Uterus (tissue), 3 donors: ENCODE measurements at regions not wholly inside any gene's neighbourhood (a gene's known extent, or its start where the extent isn't known, plus 50 kb on each side); places are given as distances from the start of the nearest gene placed in this dataset.
"Not testable (repeated sequence)": the region's sequence is repeated elsewhere in the genome, so short reads cannot be mapped to it uniquely, and the experiment has no call there.

Source experiments
- DNase-seq, 2 donors: peaks; one replicate each; pipeline ENCODE4 v3.0.0-alpha.2; 2019 to 2020
- H3K27ac ChIP-seq, 2 donors: fragments of 200-600 bp; sonication (generic); 1 replicate in 1 of 2; 2 replicates in 1 of 2; pipeline ENCODE4 v1.5.1; 2016 to 2018
- H3K27me3 ChIP-seq, 2 donors: fragments of 200-600 bp; sonication (generic); one replicate each; pipeline ENCODE4 v1.5.1; 2018 to 2019; ENCODE audit warnings: control low read depth in 1 of 2
- H3K36me3 ChIP-seq, 2 donors: fragments of 200-600 bp; sonication (generic); one replicate each; pipeline ENCODE4 v1.5.1; 2019; ENCODE audit warnings: control low read depth in 1 of 2
- H3K4me1 ChIP-seq, 2 donors: fragments of 200-600 bp; sonication (generic); one replicate each; pipeline ENCODE4 v1.5.1; 2018 to 2019; ENCODE audit warnings: control low read depth in 1 of 2
- H3K4me3 ChIP-seq, 2 donors: fragments of 200-600 bp; sonication (generic); 1 replicate in 1 of 2; 2 replicates in 1 of 2; pipeline ENCODE4 v1.5.1; 2018 to 2019; ENCODE audit warnings: mild to moderate bottlenecking in 1 of 2
- H3K9me3 ChIP-seq, 2 donors: fragments of 200-600 bp; sonication (generic); one replicate each; pipeline ENCODE4 v1.5.1; 2019; ENCODE audit warnings: control low read depth in 1 of 2
- CTCF ChIP-seq, 4 experiments: fragments of 200-600 bp in 2 of 4; fragments of 450-650 bp in 2 of 4; sonication (generic) in 2 of 4; IDR thresholded peaks; one replicate each; pipeline ENCODE4 v1.5.1; 2016 to 2019; ENCODE audit warnings: antibody characterized with exemption in 4 of 4, mild to moderate bottlenecking in 2 of 4, moderate library complexity in 1 of 4
- POLR2A ChIP-seq, 2 donors: fragments of 450-650 bp; IDR thresholded peaks; one replicate each; pipeline ENCODE4 v1.6.1; 2016; ENCODE audit warnings: antibody characterized with exemption in 2 of 2, mild to moderate bottlenecking in 1 of 2, moderate library complexity in 1 of 2
- intact Hi-C: fragments of 100-400 bp; cut with DNase I; formaldehyde crosslinking; loops from one replicate; pipeline ENCODE4 v1.15.1; 2023; ENCODE audit warnings: low total_unique reads
- donor health status: DM: yes; HTN: yes; CAD: no.

GRCh38 chr7:81154565-81154964 is 235.7 kb upstream of the SEMA3C start:
- no peak overlapping the region for H3K27ac ChIP-seq
- intact Hi-C loops, result no loop called here
- no peak for DNase-seq
- no peaks in the 10 kb centered on the region for H3K36me3 ChIP-seq
- no peaks in the 10 kb centered on the region for H3K27me3 ChIP-seq
- H3K4me1 ChIP-seq, result no peaks in the 10 kb centered on the region
- no peak for TF ChIP-seq POLR2A (IDR thresholded peaks at IDR 0.05)
- TF ChIP-seq CTCF (IDR thresholded peaks at IDR 0.05), result no peak
- H3K9me3 ChIP-seq, result no peaks in the 10 kb centered on the region
- no peak overlapping the region for H3K4me3 ChIP-seq

GRCh38 chr7:81152925-81153324 is 234.1 kb upstream of the SEMA3C start:
- H3K9me3 ChIP-seq, H3K36me3 ChIP-seq, H3K27ac ChIP-seq, H3K4me3 ChIP-seq, intact Hi-C loops, DNase-seq, H3K27me3 ChIP-seq, H3K4me1 ChIP-seq: not testable (repeated sequence)

GRCh38 chr7:81150951-81151361 is 232.1 kb upstream of the SEMA3C start:
- Histone ChIP-seq H3K4me1 (no peaks in the 10 kb centered on the region), H3K9me3 (no peaks in the 10 kb centered on the region), H3K27ac (no peak overlapping the region), H3K4me3 (no peak overlapping the region), H3K36me3 (no peaks in the 10 kb centered on the region), H3K27me3 (no peaks in the 10 kb centered on the region)
- TF ChIP-seq POLR2A (IDR thresholded peaks at IDR 0.05), result no peak
- TF ChIP-seq CTCF (IDR thresholded peaks at IDR 0.05), result no peak
- no peak for DNase-seq
- intact Hi-C loops, result no loop called here

GRCh38 chr7:81143856-81144255 is 225.0 kb upstream of the SEMA3C start:
- no peaks in the 10 kb centered on the region for H3K27me3 ChIP-seq
- no peaks in the 10 kb centered on the region for H3K9me3 ChIP-seq
- H3K36me3 ChIP-seq, result no peaks in the 10 kb centered on the region
- no peak for DNase-seq
- H3K4me1 ChIP-seq, result no peaks in the 10 kb centered on the region
- intact Hi-C loops, result no loop called here
- H3K4me3 ChIP-seq, result no peak overlapping the region
- H3K27ac ChIP-seq, result no peak overlapping the region
- TF ChIP-seq CTCF (IDR thresholded peaks at IDR 0.05) (no peak), POLR2A (IDR thresholded peaks at IDR 0.05) (no peak)

- H3K9me3 ChIP-seq, DNase-seq, H3K27me3 ChIP-seq, H3K36me3 ChIP-seq, H3K4me3 ChIP-seq, H3K27ac ChIP-seq, intact Hi-C loops, H3K4me1 ChIP-seq: not testable (repeated sequence)
Observed at GRCh38 chr7:81141257-81142205, 222.7 kb upstream of the SEMA3C start.

GRCh38 chr7:81140775-81141174 is 221.9 kb upstream of the SEMA3C start:
- Histone ChIP-seq H3K27ac (no peak overlapping the region), H3K4me1 (no peaks in the 10 kb centered on the region), H3K4me3 (no peak overlapping the region), H3K27me3 (no peaks in the 10 kb centered on the region), H3K9me3 (no peaks in the 10 kb centered on the region), H3K36me3 (no peaks in the 10 kb centered on the region)
- no peak for DNase-seq
- intact Hi-C loops, result no loop called here
- TF ChIP-seq CTCF (IDR thresholded peaks at IDR 0.05), result no peak
- no peak for TF ChIP-seq POLR2A (IDR thresholded peaks at IDR 0.05)
